GM23338 (cell line): ENCODE measurements at regions not wholly inside any gene's neighbourhood (a gene's known extent, or its start where the extent isn't known, plus 50 kb on each side); places are given as distances from the start of the nearest gene placed in this dataset.

Source experiments
- ATAC-seq: fragments of 200-7000 bp; cut with Tn5 transposase; 3 replicates; pipeline ENCODE4 v1.9.1; 2020
- DNase-seq: peaks from one replicate; pipeline ENCODE4 v3.0.0-alpha.2; 2015; ENCODE audit warnings: low spot score
- H2AFZ ChIP-seq: fragments of 200-600 bp; sonication (generic); 2 replicates; pipeline ENCODE4 v1.8.0; 2016; ENCODE audit warnings: antibody characterized with exemption, mild to moderate bottlenecking, moderate library complexity
- H3F3A ChIP-seq: fragments of 200-600 bp; sonication (generic); replicated peaks from 2 replicates; pipeline ENCODE4 v1.8.0; 2017; ENCODE audit warnings: antibody characterized with exemption, mixed run types, low read depth
- H3K27ac ChIP-seq: fragments of 200-600 bp; sonication (generic); 2 replicates; pipeline ENCODE4 v1.6.1; 2016; ENCODE audit warnings: low read depth
- H3K27me3 ChIP-seq: fragments of 200-600 bp; sonication (generic); 2 replicates; pipeline ENCODE4 v1.8.0; 2016; ENCODE audit warnings: mild to moderate bottlenecking, mixed run types, moderate library complexity; ENCODE audit not compliant: insufficient read depth
- H3K36me3 ChIP-seq: fragments of 200-600 bp; sonication (generic); 2 replicates; pipeline ENCODE4 v1.8.0; 2016; ENCODE audit warnings: mild to moderate bottlenecking; ENCODE audit not compliant: insufficient read depth
- H3K4me1 ChIP-seq: fragments of 200-600 bp; sonication (generic); 2 replicates; pipeline ENCODE4 v1.8.0; 2016; ENCODE audit warnings: mild to moderate bottlenecking, moderate library complexity; ENCODE audit not compliant: insufficient read depth
- H3K4me2 ChIP-seq: fragments of 200-600 bp; sonication (generic); 2 replicates; pipeline ENCODE4 v1.7.1; 2017; ENCODE audit warnings: mixed run types
- H3K4me3 ChIP-seq: fragments of 200-600 bp; sonication (generic); 2 replicates; pipeline ENCODE4 v1.6.1; 2016; ENCODE audit warnings: mixed run types
- H3K79me2 ChIP-seq: fragments of 200-600 bp; sonication (generic); replicated peaks from 2 replicates; pipeline ENCODE4 v1.8.0; 2017; ENCODE audit warnings: mild to moderate bottlenecking; ENCODE audit not compliant: insufficient read depth
- H3K9me2 ChIP-seq: fragments of 200-600 bp; sonication (generic); 2 replicates; pipeline ENCODE4 v1.8.0; 2017; ENCODE audit not compliant: insufficient read depth
- H4K20me1 ChIP-seq: fragments of 200-600 bp; sonication (generic); replicated peaks from 2 replicates; pipeline ENCODE4 v1.8.0; 2017; ENCODE audit warnings: mild to moderate bottlenecking; ENCODE audit not compliant: insufficient read depth
- H3K27ac Mint-ChIP-seq: 2 replicates; pipeline ENCODE4 v1.8.0; 2020; ENCODE audit warnings: inconsistent platforms, mild to moderate bottlenecking, moderate library complexity, mixed read lengths
- H3K27me3 Mint-ChIP-seq: 3 replicates; pipeline ENCODE4 v1.8.0; 2022; ENCODE audit warnings: low read depth, mild to moderate bottlenecking, moderate library complexity, mixed read lengths, inconsistent platforms; ENCODE audit not compliant: insufficient read depth, poor library complexity
- H3K36me3 Mint-ChIP-seq: 3 replicates; pipeline ENCODE4 v1.8.0; 2021; ENCODE audit warnings: low read depth, mild to moderate bottlenecking, inconsistent platforms, moderate library complexity, mixed read lengths
- H3K4me1 Mint-ChIP-seq: 3 replicates; pipeline ENCODE4 v1.8.0; 2020; ENCODE audit warnings: mild to moderate bottlenecking, inconsistent platforms, mixed read lengths
- H3K4me3 Mint-ChIP-seq: 3 replicates; pipeline ENCODE4 v1.8.0; 2021; ENCODE audit warnings: moderate library complexity, mild to moderate bottlenecking, inconsistent platforms, mixed read lengths
- H3K9me3 Mint-ChIP-seq: 3 replicates; pipeline ENCODE4 v1.8.0; 2020; ENCODE audit warnings: moderate library complexity, mild to moderate bottlenecking, inconsistent platforms, mixed read lengths
- CREB1 ChIP-seq: fragments of 250-450 bp; sonication (Bioruptor Pico); IDR thresholded peaks from 2 replicates; pipeline ENCODE4 v1.5.0; 2020; ENCODE audit warnings: low read depth, mild to moderate bottlenecking, moderate library complexity
- CTCF ChIP-seq, 2 experiments: fragments of 200-600 bp in 1 of 2; sonication (generic) in 1 of 2; conservative IDR thresholded peaks; 2 replicates each; pipeline versions ENCODE4 v1.5.1 to v1.6.1; 2016 to 2017; ENCODE audit warnings: antibody characterized with exemption in 2 of 2, low read depth in 2 of 2, mild to moderate bottlenecking in 2 of 2, moderate library complexity in 1 of 2
- ETS1 ChIP-seq: IDR thresholded peaks from 2 replicates; pipeline ENCODE4 v1.6.1; 2016; ENCODE audit warnings: antibody characterized with exemption
- EZH2 ChIP-seq: fragments of 200-600 bp; sonication (generic); IDR thresholded peaks from one replicate; pipeline ENCODE4 v1.8.0; 2017; ENCODE audit warnings: antibody characterized with exemption, mild to moderate bottlenecking, low read depth; ENCODE audit not compliant: unreplicated experiment
- EZH2phosphoT487 ChIP-seq: fragments of 200-600 bp; sonication (generic); IDR thresholded peaks from one replicate; pipeline ENCODE4 v1.8.1; 2018; ENCODE audit warnings: antibody characterized with exemption; ENCODE audit not compliant: unreplicated experiment
- JUNB ChIP-seq: IDR thresholded peaks from one replicate; pipeline ENCODE4 v1.6.1; 2016; ENCODE audit warnings: antibody characterized with exemption; ENCODE audit not compliant: unreplicated experiment
- NANOG ChIP-seq: IDR thresholded peaks from 2 replicates; pipeline ENCODE4 v1.6.1; 2016; ENCODE audit warnings: antibody characterized with exemption, borderline replicate concordance
- POLR2AphosphoS5 ChIP-seq: IDR thresholded peaks from 2 replicates; pipeline ENCODE4 v1.6.1; 2016; ENCODE audit warnings: antibody characterized with exemption, low read depth
- REST ChIP-seq: IDR thresholded peaks from one replicate; pipeline ENCODE4 v1.6.1; 2018; ENCODE audit warnings: antibody characterized with exemption; ENCODE audit not compliant: unreplicated experiment
- STAT1 ChIP-seq: IDR thresholded peaks from one replicate; pipeline ENCODE4 v1.6.1; 2016; ENCODE audit warnings: antibody characterized with exemption; ENCODE audit not compliant: unreplicated experiment
- ZNF114 ChIP-seq: fragments of 250-450 bp; sonication (Bioruptor Pico); IDR thresholded peaks from 2 replicates; pipeline ENCODE4 v1.5.0; 2020; ENCODE audit warnings: mild to moderate bottlenecking, moderate library complexity
- ZNF331 ChIP-seq: fragments of 250-450 bp; sonication (Bioruptor Pico); IDR thresholded peaks from 2 replicates; pipeline ENCODE4 v1.5.0; 2020; ENCODE audit warnings: low read depth, mild to moderate bottlenecking, moderate library complexity
- ZNF462 ChIP-seq: fragments of 250-450 bp; sonication (Bioruptor Pico); IDR thresholded peaks from 2 replicates; pipeline ENCODE4 v1.5.0; 2020; ENCODE audit warnings: mild to moderate bottlenecking, moderate library complexity

- Mint-ChIP-seq H3K9me3 (no peaks in the 10 kb centered on the region), H3K4me1 (peaks cover 23% of the 10 kb centered on the region), H3K27me3 (no peaks in the 10 kb centered on the region), H3K36me3 (no peaks in the 10 kb centered on the region), H3K27ac (peak overlapping the region; percentile 51; the same call in 1 of the 2 replicates), H3K4me3 (no peak overlapping the region)
- Histone ChIP-seq H3K4me3 (no peak overlapping the region), H3K36me3 (no peaks in the 10 kb centered on the region), H3K79me2 (no peaks in the 10 kb centered on the region), H2AFZ (peak overlapping the region; percentile 33), H3F3A (no peaks in the 10 kb centered on the region), H3K4me2 (no peak overlapping the region), H4K20me1 (no peaks in the 10 kb centered on the region), H3K9me2 (no peaks in the 10 kb centered on the region), H3K27ac (no peak overlapping the region), H3K4me1 (0 out of 2 replicates have a peak, but pooled peaks cover 4% of the 10 kb centered on the region), H3K27me3 (no peaks in the 10 kb centered on the region)
- TF ChIP-seq ZNF462 (CRISPR knock-in tag): no peak
- TF ChIP-seq POLR2AphosphoS5: no peak
- TF ChIP-seq JUNB: no peak
- TF ChIP-seq EZH2: no peak
- no peak for TF ChIP-seq EZH2phosphoT487
- TF ChIP-seq ETS1: no peak
- no peak for TF ChIP-seq REST
- TF ChIP-seq STAT1: no peak
- no peak for TF ChIP-seq ZNF331 (CRISPR knock-in tag)
- no peak for TF ChIP-seq NANOG
- no peak for TF ChIP-seq CREB1 (CRISPR knock-in tag)
- no peak for TF ChIP-seq ZNF114
- no peak for TF ChIP-seq CTCF (conservative IDR thresholded peaks at IDR 0.05; ENCODE audit: low read depth in 2 of 2)
- DNase-seq: no peak
- ATAC-seq: no peak
Measured at GRCh38 chr15:35705884-35706585, 160.1 kb upstream of the DPH6 start.
